SK-N-SH (cell line): ENCODE measurements at regions not wholly inside any gene's neighbourhood (a gene's known extent, or its start where the extent isn't known, plus 50 kb on each side); places are given as distances from the start of the nearest gene placed in this dataset.

Experiments
- CTCF ChIA-PET: fragments of 300-600, 350-600 bp; formaldehyde crosslinking; extraction: SDS; loops from one replicate; lab custom pipeline; 2021; lab: Yijun Ruan, JAX
- POLR2A ChIA-PET: fragments of 350-600 bp; sonication (Branson Sonifier 250); formaldehyde crosslinking; extraction: SDS; loops from one replicate; lab custom pipeline; 2020; ENCODE audit warnings: antibody characterized with exemption, inconsistent platforms; lab: Yijun Ruan, JAX
- DNase-seq: peaks from one replicate; pipeline ENCODE4 v3.0.0; 2012
- H2AFZ ChIP-seq: fragments of 200-600 bp; sonication (generic); 2 replicates; pipeline ENCODE4 v1.8.1; 2016; ENCODE audit warnings: antibody characterized with exemption, mild to moderate bottlenecking, low read depth
- H3F3A ChIP-seq: fragments of 200-600 bp; sonication (generic); replicated peaks from 2 replicates; pipeline ENCODE3; 2016; ENCODE audit warnings: antibody characterized with exemption, mild to moderate bottlenecking; ENCODE audit not compliant: insufficient read depth
- H3K27ac ChIP-seq, 2 experiments: fragments of 200-500 bp in 1 of 2; fragments of 200-600 bp in 1 of 2; sonication (Bioruptor generic) in 1 of 2; sonication (generic), shearing (Covaris generic) in 1 of 2; 2 replicates each; pipeline versions ENCODE4 v1.5.1 to v1.6.1; 2014 to 2016; ENCODE audit warnings: low read depth in 2 of 2, inconsistent platforms in 1 of 2, low read length in 1 of 2, mild to moderate bottlenecking in 1 of 2, mixed read lengths in 1 of 2
- H3K27me3 ChIP-seq: fragments of 200-600 bp; sonication (generic), shearing (Covaris generic); 2 replicates; pipeline ENCODE4 v1.6.1; 2016; ENCODE audit warnings: mixed run types; ENCODE audit not compliant: insufficient read depth
- H3K36me3 ChIP-seq, 2 experiments: fragments of 200-500 bp in 1 of 2; fragments of 200-600 bp in 1 of 2; sonication (Bioruptor generic) in 1 of 2; sonication (generic) in 1 of 2; replicated peaks in 1 of 2; 2 replicates each; pipeline versions ENCODE3 to v1.5.1; 2014 to 2016; ENCODE audit warnings: low read length in 1 of 2, mild to moderate bottlenecking in 1 of 2; ENCODE audit not compliant: insufficient read depth in 2 of 2, control insufficient read depth in 1 of 2
- H3K4me1 ChIP-seq, 2 experiments: fragments of 200-500 bp in 1 of 2; fragments of 200-600 bp in 1 of 2; sonication (Bioruptor generic) in 1 of 2; sonication (generic), shearing (Covaris generic) in 1 of 2; 2 replicates each; pipeline versions ENCODE4 v1.5.1 to v1.6.1; 2014 to 2016; ENCODE audit warnings: low read depth in 1 of 2, low read length in 1 of 2, mixed run types in 1 of 2; ENCODE audit not compliant: insufficient read depth in 2 of 2, control insufficient read depth in 1 of 2
- H3K4me2 ChIP-seq: fragments of 200-600 bp; sonication (generic), shearing (Covaris generic); 2 replicates; pipeline ENCODE4 v1.6.1; 2017; ENCODE audit warnings: mixed run types
- H3K4me3 ChIP-seq, 2 experiments: fragments of 200-500 bp in 1 of 2; fragments of 200-600 bp in 1 of 2; sonication (Bioruptor generic) in 1 of 2; sonication (generic), shearing (Covaris generic) in 1 of 2; 2 replicates each; pipeline versions ENCODE4 v1.5.1 to v1.8.1; 2014 to 2016; ENCODE audit warnings: low read depth in 2 of 2, inconsistent platforms in 1 of 2, low read length in 1 of 2, mild to moderate bottlenecking in 1 of 2, mixed read lengths in 1 of 2, moderate library complexity in 1 of 2
- H3K79me2 ChIP-seq: fragments of 200-600 bp; sonication (generic); 2 replicates; pipeline ENCODE4 v1.8.1; 2017; ENCODE audit warnings: mild to moderate bottlenecking; ENCODE audit not compliant: insufficient read depth
- H3K9ac ChIP-seq: fragments of 200-600 bp; sonication (generic); 2 replicates; pipeline ENCODE4 v1.6.1; 2017; ENCODE audit warnings: mixed run types
- H3K9me2 ChIP-seq: fragments of 200-600 bp; sonication (generic); 2 replicates; pipeline ENCODE4 v1.6.1; 2017; ENCODE audit warnings: mixed run types
- H3K9me3 ChIP-seq: fragments of 200-600 bp; sonication (generic); 2 replicates; pipeline ENCODE4 v1.6.1; 2017; ENCODE audit warnings: mixed run types, mild to moderate bottlenecking, moderate library complexity
- H4K20me1 ChIP-seq: fragments of 200-600 bp; sonication (generic); 2 replicates; pipeline ENCODE4 v1.6.1; 2017; ENCODE audit warnings: mild to moderate bottlenecking, mixed run types; ENCODE audit not compliant: insufficient read depth
- CHD2 ChIP-seq: fragments of 150-350 bp; IDR thresholded peaks from 2 replicates; pipeline ENCODE4 v1.6.1; 2018; ENCODE audit warnings: low read length; ENCODE audit not compliant: partially characterized antibody
- FOSL2 ChIP-seq: IDR thresholded peaks from 2 replicates; pipeline ENCODE4 v1.4.0; 2012; ENCODE audit warnings: low read depth, mild to moderate bottlenecking, moderate library complexity, borderline replicate concordance
- GABPA ChIP-seq: IDR thresholded peaks from 2 replicates; pipeline ENCODE4 v1.4.0; 2012; ENCODE audit warnings: low read depth, mild to moderate bottlenecking
- NRF1 ChIP-seq: IDR thresholded peaks from 2 replicates; pipeline ENCODE4 v1.6.1; 2012; ENCODE audit warnings: low read depth, mild to moderate bottlenecking, low read length
- PBX3 ChIP-seq: IDR thresholded peaks from 2 replicates; pipeline ENCODE4; 2012
- RCOR1 ChIP-seq: fragments of 150-350 bp; IDR thresholded peaks from 2 replicates; pipeline ENCODE4 v1.6.1; 2017; ENCODE audit warnings: antibody characterized with exemption, low read length
- REST ChIP-seq: IDR thresholded peaks from 2 replicates; pipeline ENCODE4 v1.6.1; 2012; ENCODE audit warnings: mild to moderate bottlenecking, low read depth, low read length, moderate library complexity
- RXRA ChIP-seq: IDR thresholded peaks from 2 replicates; pipeline ENCODE4 v1.4.0; 2012; ENCODE audit warnings: low read depth, mild to moderate bottlenecking, borderline replicate concordance
- TCF12 ChIP-seq: IDR thresholded peaks from 2 replicates; pipeline ENCODE4 v1.4.0; 2012
- YY1 ChIP-seq: IDR thresholded peaks from 2 replicates; pipeline ENCODE4 v1.4.0; 2012; ENCODE audit warnings: low read depth, mild to moderate bottlenecking
- ZBTB33 ChIP-seq: IDR thresholded peaks from 2 replicates; pipeline ENCODE4 v1.4.0; 2012; ENCODE audit warnings: low read depth, borderline replicate concordance
- WGBS: methylation state at CpG from one replicate; pipeline ENCODE4 v1.1.6; 2017; ENCODE audit warnings: low lambda C conversion rate; 5-methylcytosine and 5-hydroxymethylcytosine counted together
- TF ChIP-seq, protein P1 (sequence below): fragments of 200-600 bp; sonication (generic); IDR thresholded peaks from 2 replicates; pipeline ENCODE4 v1.6.1; 2017; ENCODE audit warnings: antibody characterized with exemption, mild to moderate bottlenecking, moderate library complexity
- TF ChIP-seq, protein P2 (sequence below): fragments of 150-350 bp; IDR thresholded peaks from 2 replicates; pipeline ENCODE4 v1.6.1; 2017; ENCODE audit warnings: antibody characterized with exemption, low read length, low read depth, borderline replicate concordance

DNA sequence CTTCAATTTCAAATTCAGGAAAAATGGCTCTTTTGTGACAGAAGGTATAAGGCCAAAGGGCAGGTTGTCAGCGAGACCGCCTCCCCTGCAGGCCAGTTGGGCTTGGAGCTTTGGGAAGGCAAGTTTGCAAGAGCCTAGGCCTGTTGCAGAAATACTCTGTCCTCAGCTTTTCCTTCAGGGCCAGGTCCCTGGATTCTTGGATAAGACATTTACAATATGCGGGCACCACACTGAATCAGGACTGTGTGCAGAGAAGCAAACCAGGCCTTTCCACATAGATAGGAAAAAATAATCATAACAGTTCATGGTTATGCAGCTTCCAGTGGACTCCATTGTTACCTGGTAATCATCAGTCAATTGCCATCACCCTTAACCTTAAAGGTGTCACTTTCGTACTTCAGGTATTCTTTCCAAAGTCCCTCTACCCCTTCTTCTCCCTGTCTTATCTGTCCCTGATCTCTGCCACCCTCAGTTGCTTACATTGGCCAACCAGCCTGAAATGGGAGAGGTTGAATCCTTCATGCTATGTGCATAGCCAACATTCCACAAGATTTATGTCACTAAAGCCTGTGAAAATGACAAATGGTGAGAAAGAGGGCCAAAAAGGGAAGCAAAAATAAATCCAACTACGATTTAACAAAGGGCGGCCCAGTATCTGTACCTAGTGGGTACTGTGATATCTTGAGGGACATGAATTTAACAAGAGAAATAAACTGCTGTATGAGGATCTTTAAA, 304.5 kb upstream of the NFE2L3 start (continued):
- no peak for TF ChIP-seq NRF1
- no peak for TF ChIP-seq YY1
- TF ChIP-seq REST, result no peak

DNA sequence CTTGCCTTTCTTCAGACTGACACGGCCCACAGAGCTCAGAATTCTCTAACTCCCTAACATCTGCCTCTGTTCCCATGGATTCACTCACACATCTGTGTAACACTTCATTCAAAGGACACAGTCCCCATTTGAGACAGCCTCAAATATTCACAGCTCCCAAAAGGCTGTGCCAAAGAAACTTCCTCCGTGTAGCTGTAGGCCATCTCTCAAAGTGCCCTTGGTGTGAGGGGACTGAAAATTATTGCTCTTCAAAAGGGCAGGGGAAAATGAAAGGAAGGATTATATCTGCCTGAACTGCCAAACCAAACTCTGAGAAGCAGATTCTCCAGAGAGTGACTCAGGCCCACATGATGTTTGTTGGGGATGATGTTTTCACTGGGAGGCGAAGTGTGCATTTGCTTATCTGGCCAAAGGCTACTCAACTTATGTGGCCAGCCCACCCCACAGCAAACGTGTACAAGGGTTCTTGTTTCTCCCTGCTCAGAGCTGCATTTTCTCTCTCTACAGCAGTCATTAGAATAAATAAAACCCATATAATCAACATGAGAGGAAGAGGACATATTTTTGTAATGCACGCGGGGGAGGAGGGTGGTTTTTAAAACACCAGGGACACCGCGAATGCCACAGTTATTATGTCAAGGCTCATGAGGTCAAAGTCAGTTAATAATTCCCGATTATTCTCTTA, 302.4 kb upstream of the NFE2L3 start:
- ChIA-PET POLR2A (no interaction called here), CTCF (interaction anchor here (0.6 to 18.4 kb wide), 13 partner anchors 7 to 593 kb away, joined by 3 to 432 read pairs (median 4); no protein-coding TSS in a partner anchor)
- Histone ChIP-seq H3K4me1 (peaks cover 0 to 24% of the 10 kb centered on the region in 2 experiments; a peak in 2 of 4 replicates), H3K9ac (no peak overlapping the region), H3K4me3 (no peak overlapping the region), H3K79me2 (no peaks in the 10 kb centered on the region), H4K20me1 (no peaks in the 10 kb centered on the region), H3K36me3 (no peaks in the 10 kb centered on the region), H3F3A (peaks cover 8% of the 10 kb centered on the region), H3K9me3 (no peaks in the 10 kb centered on the region), H3K27ac (peak overlapping the region in 1 of 2 experiments; percentile 4; a peak in 1 of 4 replicates), H3K9me2 (no peaks in the 10 kb centered on the region), H3K4me2 (peak overlapping the region; percentile 49), H3K27me3 (peaks cover 30% of the 10 kb centered on the region), H2AFZ (no peak overlapping the region)
- WGBS, result 49% methylated on average over 9 of the region's 9 CpGs
- no peak for TF ChIP-seq PBX3
- TF ChIP-seq FOSL2, result no peak
- no peak for TF ChIP-seq CHD2
- TF ChIP-seq, protein P1, sequence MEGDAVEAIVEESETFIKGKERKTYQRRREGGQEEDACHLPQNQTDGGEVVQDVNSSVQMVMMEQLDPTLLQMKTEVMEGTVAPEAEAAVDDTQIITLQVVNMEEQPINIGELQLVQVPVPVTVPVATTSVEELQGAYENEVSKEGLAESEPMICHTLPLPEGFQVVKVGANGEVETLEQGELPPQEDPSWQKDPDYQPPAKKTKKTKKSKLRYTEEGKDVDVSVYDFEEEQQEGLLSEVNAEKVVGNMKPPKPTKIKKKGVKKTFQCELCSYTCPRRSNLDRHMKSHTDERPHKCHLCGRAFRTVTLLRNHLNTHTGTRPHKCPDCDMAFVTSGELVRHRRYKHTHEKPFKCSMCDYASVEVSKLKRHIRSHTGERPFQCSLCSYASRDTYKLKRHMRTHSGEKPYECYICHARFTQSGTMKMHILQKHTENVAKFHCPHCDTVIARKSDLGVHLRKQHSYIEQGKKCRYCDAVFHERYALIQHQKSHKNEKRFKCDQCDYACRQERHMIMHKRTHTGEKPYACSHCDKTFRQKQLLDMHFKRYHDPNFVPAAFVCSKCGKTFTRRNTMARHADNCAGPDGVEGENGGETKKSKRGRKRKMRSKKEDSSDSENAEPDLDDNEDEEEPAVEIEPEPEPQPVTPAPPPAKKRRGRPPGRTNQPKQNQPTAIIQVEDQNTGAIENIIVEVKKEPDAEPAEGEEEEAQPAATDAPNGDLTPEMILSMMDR, result no peak
- TF ChIP-seq GABPA, result no peak
- no peak for TF ChIP-seq RCOR1
- no peak for TF ChIP-seq RXRA
- TF ChIP-seq REST, result no peak
- no peak for TF ChIP-seq TCF12
- no peak for TF ChIP-seq ZBTB33
- TF ChIP-seq, protein P2, sequence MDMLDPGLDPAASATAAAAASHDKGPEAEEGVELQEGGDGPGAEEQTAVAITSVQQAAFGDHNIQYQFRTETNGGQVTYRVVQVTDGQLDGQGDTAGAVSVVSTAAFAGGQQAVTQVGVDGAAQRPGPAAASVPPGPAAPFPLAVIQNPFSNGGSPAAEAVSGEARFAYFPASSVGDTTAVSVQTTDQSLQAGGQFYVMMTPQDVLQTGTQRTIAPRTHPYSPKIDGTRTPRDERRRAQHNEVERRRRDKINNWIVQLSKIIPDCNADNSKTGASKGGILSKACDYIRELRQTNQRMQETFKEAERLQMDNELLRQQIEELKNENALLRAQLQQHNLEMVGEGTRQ, result no peak
- DNase-seq, result no peak
